ENCODE measurements at regions not wholly inside any gene's neighbourhood (a gene's known extent, or its start where the extent isn't known, plus 50 kb on each side); places are given as distances from the start of the nearest gene placed in this dataset.

DNA sequence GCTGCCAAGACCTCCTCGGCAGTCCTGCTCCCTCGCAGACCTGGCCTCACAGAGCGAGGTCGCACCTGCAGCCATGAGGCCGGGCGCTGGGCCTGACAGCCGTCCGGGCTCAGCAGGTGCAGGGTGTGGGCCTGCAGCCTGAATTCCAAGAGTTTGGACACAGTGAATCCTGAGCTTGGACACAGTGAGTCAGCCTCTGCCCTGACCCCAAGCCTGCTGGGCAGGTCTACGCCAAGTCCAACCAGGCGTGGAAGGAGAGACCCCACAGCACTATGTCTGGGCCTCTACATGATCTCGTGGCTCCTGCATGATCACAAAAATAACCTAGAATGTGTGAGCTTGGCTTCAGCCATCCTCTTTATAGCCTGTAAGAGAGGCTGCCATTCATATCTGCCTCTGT is 121.0 kb downstream of the C16orf95 start:
- TF ChIP-seq, protein P1, sequence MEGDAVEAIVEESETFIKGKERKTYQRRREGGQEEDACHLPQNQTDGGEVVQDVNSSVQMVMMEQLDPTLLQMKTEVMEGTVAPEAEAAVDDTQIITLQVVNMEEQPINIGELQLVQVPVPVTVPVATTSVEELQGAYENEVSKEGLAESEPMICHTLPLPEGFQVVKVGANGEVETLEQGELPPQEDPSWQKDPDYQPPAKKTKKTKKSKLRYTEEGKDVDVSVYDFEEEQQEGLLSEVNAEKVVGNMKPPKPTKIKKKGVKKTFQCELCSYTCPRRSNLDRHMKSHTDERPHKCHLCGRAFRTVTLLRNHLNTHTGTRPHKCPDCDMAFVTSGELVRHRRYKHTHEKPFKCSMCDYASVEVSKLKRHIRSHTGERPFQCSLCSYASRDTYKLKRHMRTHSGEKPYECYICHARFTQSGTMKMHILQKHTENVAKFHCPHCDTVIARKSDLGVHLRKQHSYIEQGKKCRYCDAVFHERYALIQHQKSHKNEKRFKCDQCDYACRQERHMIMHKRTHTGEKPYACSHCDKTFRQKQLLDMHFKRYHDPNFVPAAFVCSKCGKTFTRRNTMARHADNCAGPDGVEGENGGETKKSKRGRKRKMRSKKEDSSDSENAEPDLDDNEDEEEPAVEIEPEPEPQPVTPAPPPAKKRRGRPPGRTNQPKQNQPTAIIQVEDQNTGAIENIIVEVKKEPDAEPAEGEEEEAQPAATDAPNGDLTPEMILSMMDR (IDR thresholded peaks at IDR 0.05), result no peak
- no peak for TF ChIP-seq POLR2A (IDR thresholded peaks at IDR 0.05)
